SK-N-SH (cell line): ENCODE measurements at regions not wholly inside any gene's neighbourhood (a gene's known extent, or its start where the extent isn't known, plus 50 kb on each side); places are given as distances from the start of the nearest gene placed in this dataset.

Experiments
- CTCF ChIA-PET: fragments of 300-600, 350-600 bp; formaldehyde crosslinking; extraction: SDS; loops from one replicate; lab custom pipeline; 2021; lab: Yijun Ruan, JAX
- POLR2A ChIA-PET: fragments of 350-600 bp; sonication (Branson Sonifier 250); formaldehyde crosslinking; extraction: SDS; loops from one replicate; lab custom pipeline; 2020; ENCODE audit warnings: antibody characterized with exemption, inconsistent platforms; lab: Yijun Ruan, JAX
- DNase-seq: peaks from one replicate; pipeline ENCODE4 v3.0.0; 2012
- H2AFZ ChIP-seq: fragments of 200-600 bp; sonication (generic); 2 replicates; pipeline ENCODE4 v1.8.1; 2016; ENCODE audit warnings: antibody characterized with exemption, mild to moderate bottlenecking, low read depth
- H3F3A ChIP-seq: fragments of 200-600 bp; sonication (generic); replicated peaks from 2 replicates; pipeline ENCODE3; 2016; ENCODE audit warnings: antibody characterized with exemption, mild to moderate bottlenecking; ENCODE audit not compliant: insufficient read depth
- H3K27ac ChIP-seq, 2 experiments: fragments of 200-500 bp in 1 of 2; fragments of 200-600 bp in 1 of 2; sonication (Bioruptor generic) in 1 of 2; sonication (generic), shearing (Covaris generic) in 1 of 2; 2 replicates each; pipeline versions ENCODE4 v1.5.1 to v1.6.1; 2014 to 2016; ENCODE audit warnings: low read depth in 2 of 2, inconsistent platforms in 1 of 2, low read length in 1 of 2, mild to moderate bottlenecking in 1 of 2, mixed read lengths in 1 of 2
- H3K27me3 ChIP-seq: fragments of 200-600 bp; sonication (generic), shearing (Covaris generic); 2 replicates; pipeline ENCODE4 v1.6.1; 2016; ENCODE audit warnings: mixed run types; ENCODE audit not compliant: insufficient read depth
- H3K36me3 ChIP-seq, 2 experiments: fragments of 200-500 bp in 1 of 2; fragments of 200-600 bp in 1 of 2; sonication (Bioruptor generic) in 1 of 2; sonication (generic) in 1 of 2; replicated peaks in 1 of 2; 2 replicates each; pipeline versions ENCODE3 to v1.5.1; 2014 to 2016; ENCODE audit warnings: low read length in 1 of 2, mild to moderate bottlenecking in 1 of 2; ENCODE audit not compliant: insufficient read depth in 2 of 2, control insufficient read depth in 1 of 2
- H3K4me1 ChIP-seq, 2 experiments: fragments of 200-500 bp in 1 of 2; fragments of 200-600 bp in 1 of 2; sonication (Bioruptor generic) in 1 of 2; sonication (generic), shearing (Covaris generic) in 1 of 2; 2 replicates each; pipeline versions ENCODE4 v1.5.1 to v1.6.1; 2014 to 2016; ENCODE audit warnings: low read depth in 1 of 2, low read length in 1 of 2, mixed run types in 1 of 2; ENCODE audit not compliant: insufficient read depth in 2 of 2, control insufficient read depth in 1 of 2
- H3K4me2 ChIP-seq: fragments of 200-600 bp; sonication (generic), shearing (Covaris generic); 2 replicates; pipeline ENCODE4 v1.6.1; 2017; ENCODE audit warnings: mixed run types
- H3K4me3 ChIP-seq, 2 experiments: fragments of 200-500 bp in 1 of 2; fragments of 200-600 bp in 1 of 2; sonication (Bioruptor generic) in 1 of 2; sonication (generic), shearing (Covaris generic) in 1 of 2; 2 replicates each; pipeline versions ENCODE4 v1.5.1 to v1.8.1; 2014 to 2016; ENCODE audit warnings: low read depth in 2 of 2, inconsistent platforms in 1 of 2, low read length in 1 of 2, mild to moderate bottlenecking in 1 of 2, mixed read lengths in 1 of 2, moderate library complexity in 1 of 2
- H3K79me2 ChIP-seq: fragments of 200-600 bp; sonication (generic); 2 replicates; pipeline ENCODE4 v1.8.1; 2017; ENCODE audit warnings: mild to moderate bottlenecking; ENCODE audit not compliant: insufficient read depth
- H3K9ac ChIP-seq: fragments of 200-600 bp; sonication (generic); 2 replicates; pipeline ENCODE4 v1.6.1; 2017; ENCODE audit warnings: mixed run types
- H3K9me2 ChIP-seq: fragments of 200-600 bp; sonication (generic); 2 replicates; pipeline ENCODE4 v1.6.1; 2017; ENCODE audit warnings: mixed run types
- H3K9me3 ChIP-seq: fragments of 200-600 bp; sonication (generic); 2 replicates; pipeline ENCODE4 v1.6.1; 2017; ENCODE audit warnings: mixed run types, mild to moderate bottlenecking, moderate library complexity
- H4K20me1 ChIP-seq: fragments of 200-600 bp; sonication (generic); 2 replicates; pipeline ENCODE4 v1.6.1; 2017; ENCODE audit warnings: mild to moderate bottlenecking, mixed run types; ENCODE audit not compliant: insufficient read depth
- EZH2phosphoT487 ChIP-seq: fragments of 200-600 bp; sonication (generic); IDR thresholded peaks from 2 replicates; pipeline ENCODE4 v1.6.1; 2017; ENCODE audit warnings: low read depth, mixed run types, mild to moderate bottlenecking, antibody characterized with exemption, moderate library complexity, borderline replicate concordance
- FOXJ3 ChIP-seq: sonication (generic); formaldehyde crosslinking; IDR thresholded peaks from 2 replicates; pipeline ENCODE4 v1.5.1; 2020; ENCODE audit warnings: mild to moderate bottlenecking, missing genetic modification reagents
- GABPA ChIP-seq: IDR thresholded peaks from 2 replicates; pipeline ENCODE4 v1.4.0; 2012; ENCODE audit warnings: low read depth, mild to moderate bottlenecking
- GATA2 ChIP-seq: sonication (generic); formaldehyde crosslinking; IDR thresholded peaks from 2 replicates; pipeline ENCODE4 v1.5.0; 2020; ENCODE audit warnings: mild to moderate bottlenecking, missing genetic modification reagents
- JUND ChIP-seq: IDR thresholded peaks from 2 replicates; pipeline ENCODE4 v1.4.0; 2012
- MEF2A ChIP-seq: IDR thresholded peaks from 2 replicates; pipeline ENCODE4 v1.4.0; 2012; ENCODE audit warnings: low read depth, borderline replicate concordance
- NFIC ChIP-seq: IDR thresholded peaks from 2 replicates; pipeline ENCODE4 v1.4.0; 2012; ENCODE audit warnings: borderline replicate concordance
- PBX3 ChIP-seq: IDR thresholded peaks from 2 replicates; pipeline ENCODE4; 2012
- RFX5 ChIP-seq: IDR thresholded peaks from 2 replicates; pipeline ENCODE4 v1.6.1; 2012; ENCODE audit warnings: mild to moderate bottlenecking, improper control_type of control experiment, low read length
- TCF12 ChIP-seq: IDR thresholded peaks from 2 replicates; pipeline ENCODE4 v1.4.0; 2012
- TEAD4 ChIP-seq: IDR thresholded peaks from 2 replicates; pipeline ENCODE4 v1.4.0; 2012; ENCODE audit warnings: mild to moderate bottlenecking, borderline replicate concordance; ENCODE audit not compliant: insufficient read depth
- WGBS: methylation state at CpG from one replicate; pipeline ENCODE4 v1.1.6; 2017; ENCODE audit warnings: low lambda C conversion rate; 5-methylcytosine and 5-hydroxymethylcytosine counted together
- TF ChIP-seq, protein P1 (sequence below): fragments of 150-350 bp; IDR thresholded peaks from 2 replicates; pipeline ENCODE4 v1.6.1; 2017; ENCODE audit warnings: antibody characterized with exemption, low read length, low read depth, borderline replicate concordance
- TF ChIP-seq, protein P2 (sequence below): IDR thresholded peaks from 2 replicates; pipeline ENCODE4 v1.4.0; 2012; ENCODE audit warnings: low read depth

DNA sequence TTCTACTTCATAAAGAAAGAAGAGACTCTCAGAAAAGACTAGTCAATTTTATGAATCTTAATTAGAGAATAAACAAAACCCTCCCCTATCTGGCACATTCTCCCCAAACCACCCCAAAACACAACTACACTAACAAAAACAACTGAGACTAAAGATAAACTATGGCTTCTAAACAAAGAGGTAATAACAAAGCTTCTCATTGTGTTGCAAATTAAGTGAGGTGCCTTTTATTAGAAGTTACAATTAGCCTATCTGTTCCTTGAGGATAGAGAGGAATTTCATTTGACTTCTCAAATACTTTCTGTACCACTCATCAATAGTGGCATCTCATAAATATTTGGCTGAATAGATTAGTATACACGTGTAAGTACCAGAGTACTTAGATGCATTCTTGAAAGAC is 1196.2 kb downstream of the PCDH9 start:
- H3K27me3 ChIP-seq = no peaks in the 10 kb centered on the region
- no peaks in the 10 kb centered on the region for H3K4me1 ChIP-seq
- ChIA-PET CTCF (no interaction called here), POLR2A (no interaction called here)
- no peak overlapping the region for H3K4me3 ChIP-seq
- no peaks in the 10 kb centered on the region for H3K9me3 ChIP-seq
- H3F3A ChIP-seq = no peaks in the 10 kb centered on the region
- WGBS = 83% methylated on average over 1 of the region's 1 CpG
- no peak for DNase-seq
- no peak overlapping the region for H3K4me2 ChIP-seq
- no peak overlapping the region for H3K27ac ChIP-seq
- no peak overlapping the region for H2AFZ ChIP-seq
- H3K36me3 ChIP-seq = no peaks in the 10 kb centered on the region
- no peaks in the 10 kb centered on the region for H3K79me2 ChIP-seq
- H3K9me2 ChIP-seq = no peaks in the 10 kb centered on the region
- no peak for TF ChIP-seq PBX3
- no peak for TF ChIP-seq TEAD4
- TF ChIP-seq GATA2 (CRISPR knock-in tag) = no peak
- no peak for TF ChIP-seq GABPA
- no peak for TF ChIP-seq MEF2A
- TF ChIP-seq NFIC = no peak
- TF ChIP-seq FOXJ3 (CRISPR knock-in tag) = no peak
- no peak for TF ChIP-seq RFX5
- TF ChIP-seq EZH2phosphoT487 = no peak
- TF ChIP-seq, protein P1, sequence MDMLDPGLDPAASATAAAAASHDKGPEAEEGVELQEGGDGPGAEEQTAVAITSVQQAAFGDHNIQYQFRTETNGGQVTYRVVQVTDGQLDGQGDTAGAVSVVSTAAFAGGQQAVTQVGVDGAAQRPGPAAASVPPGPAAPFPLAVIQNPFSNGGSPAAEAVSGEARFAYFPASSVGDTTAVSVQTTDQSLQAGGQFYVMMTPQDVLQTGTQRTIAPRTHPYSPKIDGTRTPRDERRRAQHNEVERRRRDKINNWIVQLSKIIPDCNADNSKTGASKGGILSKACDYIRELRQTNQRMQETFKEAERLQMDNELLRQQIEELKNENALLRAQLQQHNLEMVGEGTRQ = no peak
- no peak overlapping the region for H3K9ac ChIP-seq
- H4K20me1 ChIP-seq = no peaks in the 10 kb centered on the region

DNA sequence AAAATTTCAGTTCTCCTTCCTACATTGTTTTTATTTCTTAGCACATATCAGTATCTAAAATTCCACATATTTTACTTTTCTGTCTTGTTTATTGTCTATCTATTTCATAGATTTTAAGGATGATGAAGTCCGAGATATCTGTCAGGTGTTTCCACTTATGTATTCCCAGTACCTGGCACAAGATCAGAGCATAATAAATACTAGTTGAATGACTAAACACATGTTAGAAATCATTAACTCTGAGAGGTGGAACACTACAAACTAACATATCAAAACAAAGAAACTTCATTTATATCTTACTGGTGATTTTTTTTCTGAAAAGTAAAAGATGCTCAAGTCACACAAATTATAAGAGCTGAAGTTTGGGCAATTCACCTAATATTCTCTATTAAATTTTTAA is 1208.3 kb downstream of the PCDH9 start:
- Histone ChIP-seq H2AFZ (no peak overlapping the region), H3K36me3 (no peaks in the 10 kb centered on the region), H3F3A (no peaks in the 10 kb centered on the region), H3K79me2 (no peaks in the 10 kb centered on the region), H3K9me3 (no peaks in the 10 kb centered on the region), H3K4me2 (no peak overlapping the region), H3K4me1 (no peaks in the 10 kb centered on the region), H4K20me1 (no peaks in the 10 kb centered on the region), H3K4me3 (no peak overlapping the region), H3K27me3 (no peaks in the 10 kb centered on the region), H3K27ac (no peak overlapping the region), H3K9ac (no peak overlapping the region), H3K9me2 (no peaks in the 10 kb centered on the region)
- DNase-seq = no peak
- ChIA-PET CTCF (no interaction called here), POLR2A (no interaction called here)
- 72% methylated on average over 1 of the region's 1 CpG for WGBS
- no peak for TF ChIP-seq JUND
- TF ChIP-seq, protein P1 = no peak
- TF ChIP-seq TCF12 = no peak
- TF ChIP-seq, protein P2, sequence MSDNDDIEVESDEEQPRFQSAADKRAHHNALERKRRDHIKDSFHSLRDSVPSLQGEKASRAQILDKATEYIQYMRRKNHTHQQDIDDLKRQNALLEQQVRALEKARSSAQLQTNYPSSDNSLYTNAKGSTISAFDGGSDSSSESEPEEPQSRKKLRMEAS = no peak
- TF ChIP-seq EZH2phosphoT487 = no peak
